GM23338 (cell line): ENCODE measurements at regions not wholly inside any gene's neighbourhood (a gene's known extent, or its start where the extent isn't known, plus 50 kb on each side); places are given as distances from the start of the nearest gene placed in this dataset.

Experiments used
- ATAC-seq: fragments of 200-7000 bp; cut with Tn5 transposase; 3 replicates; pipeline ENCODE4 v1.9.1; 2020
- DNase-seq: peaks from one replicate; pipeline ENCODE4 v3.0.0-alpha.2; 2015; ENCODE audit warnings: low spot score
- H2AFZ ChIP-seq: fragments of 200-600 bp; sonication (generic); 2 replicates; pipeline ENCODE4 v1.8.0; 2016; ENCODE audit warnings: antibody characterized with exemption, mild to moderate bottlenecking, moderate library complexity
- H3F3A ChIP-seq: fragments of 200-600 bp; sonication (generic); replicated peaks from 2 replicates; pipeline ENCODE4 v1.8.0; 2017; ENCODE audit warnings: antibody characterized with exemption, mixed run types, low read depth
- H3K27ac ChIP-seq: fragments of 200-600 bp; sonication (generic); 2 replicates; pipeline ENCODE4 v1.6.1; 2016; ENCODE audit warnings: low read depth
- H3K27me3 ChIP-seq: fragments of 200-600 bp; sonication (generic); 2 replicates; pipeline ENCODE4 v1.8.0; 2016; ENCODE audit warnings: mild to moderate bottlenecking, mixed run types, moderate library complexity; ENCODE audit not compliant: insufficient read depth
- H3K36me3 ChIP-seq: fragments of 200-600 bp; sonication (generic); 2 replicates; pipeline ENCODE4 v1.8.0; 2016; ENCODE audit warnings: mild to moderate bottlenecking; ENCODE audit not compliant: insufficient read depth
- H3K4me1 ChIP-seq: fragments of 200-600 bp; sonication (generic); 2 replicates; pipeline ENCODE4 v1.8.0; 2016; ENCODE audit warnings: mild to moderate bottlenecking, moderate library complexity; ENCODE audit not compliant: insufficient read depth
- H3K4me2 ChIP-seq: fragments of 200-600 bp; sonication (generic); 2 replicates; pipeline ENCODE4 v1.7.1; 2017; ENCODE audit warnings: mixed run types
- H3K4me3 ChIP-seq: fragments of 200-600 bp; sonication (generic); 2 replicates; pipeline ENCODE4 v1.6.1; 2016; ENCODE audit warnings: mixed run types
- H3K79me2 ChIP-seq: fragments of 200-600 bp; sonication (generic); replicated peaks from 2 replicates; pipeline ENCODE4 v1.8.0; 2017; ENCODE audit warnings: mild to moderate bottlenecking; ENCODE audit not compliant: insufficient read depth
- H3K9me2 ChIP-seq: fragments of 200-600 bp; sonication (generic); 2 replicates; pipeline ENCODE4 v1.8.0; 2017; ENCODE audit not compliant: insufficient read depth
- H4K20me1 ChIP-seq: fragments of 200-600 bp; sonication (generic); replicated peaks from 2 replicates; pipeline ENCODE4 v1.8.0; 2017; ENCODE audit warnings: mild to moderate bottlenecking; ENCODE audit not compliant: insufficient read depth
- H3K27ac Mint-ChIP-seq: 2 replicates; pipeline ENCODE4 v1.8.0; 2020; ENCODE audit warnings: inconsistent platforms, mild to moderate bottlenecking, moderate library complexity, mixed read lengths
- H3K27me3 Mint-ChIP-seq: 3 replicates; pipeline ENCODE4 v1.8.0; 2022; ENCODE audit warnings: low read depth, mild to moderate bottlenecking, moderate library complexity, mixed read lengths, inconsistent platforms; ENCODE audit not compliant: insufficient read depth, poor library complexity
- H3K36me3 Mint-ChIP-seq: 3 replicates; pipeline ENCODE4 v1.8.0; 2021; ENCODE audit warnings: low read depth, mild to moderate bottlenecking, inconsistent platforms, moderate library complexity, mixed read lengths
- H3K4me1 Mint-ChIP-seq: 3 replicates; pipeline ENCODE4 v1.8.0; 2020; ENCODE audit warnings: mild to moderate bottlenecking, inconsistent platforms, mixed read lengths
- H3K4me3 Mint-ChIP-seq: 3 replicates; pipeline ENCODE4 v1.8.0; 2021; ENCODE audit warnings: moderate library complexity, mild to moderate bottlenecking, inconsistent platforms, mixed read lengths
- H3K9me3 Mint-ChIP-seq: 3 replicates; pipeline ENCODE4 v1.8.0; 2020; ENCODE audit warnings: moderate library complexity, mild to moderate bottlenecking, inconsistent platforms, mixed read lengths
- CREB1 ChIP-seq: fragments of 250-450 bp; sonication (Bioruptor Pico); IDR thresholded peaks from 2 replicates; pipeline ENCODE4 v1.5.0; 2020; ENCODE audit warnings: low read depth, mild to moderate bottlenecking, moderate library complexity
- JUNB ChIP-seq: IDR thresholded peaks from one replicate; pipeline ENCODE4 v1.6.1; 2016; ENCODE audit warnings: antibody characterized with exemption; ENCODE audit not compliant: unreplicated experiment
- POLR2AphosphoS5 ChIP-seq: IDR thresholded peaks from 2 replicates; pipeline ENCODE4 v1.6.1; 2016; ENCODE audit warnings: antibody characterized with exemption, low read depth
- STAT1 ChIP-seq: IDR thresholded peaks from one replicate; pipeline ENCODE4 v1.6.1; 2016; ENCODE audit warnings: antibody characterized with exemption; ENCODE audit not compliant: unreplicated experiment
- ZNF114 ChIP-seq: fragments of 250-450 bp; sonication (Bioruptor Pico); IDR thresholded peaks from 2 replicates; pipeline ENCODE4 v1.5.0; 2020; ENCODE audit warnings: mild to moderate bottlenecking, moderate library complexity
- TF ChIP-seq, protein P1 (sequence below): fragments of 250-450 bp; sonication (Bioruptor Pico); IDR thresholded peaks from 2 replicates; pipeline ENCODE4 v1.5.0; 2020; ENCODE audit warnings: mild to moderate bottlenecking, moderate library complexity

DNA sequence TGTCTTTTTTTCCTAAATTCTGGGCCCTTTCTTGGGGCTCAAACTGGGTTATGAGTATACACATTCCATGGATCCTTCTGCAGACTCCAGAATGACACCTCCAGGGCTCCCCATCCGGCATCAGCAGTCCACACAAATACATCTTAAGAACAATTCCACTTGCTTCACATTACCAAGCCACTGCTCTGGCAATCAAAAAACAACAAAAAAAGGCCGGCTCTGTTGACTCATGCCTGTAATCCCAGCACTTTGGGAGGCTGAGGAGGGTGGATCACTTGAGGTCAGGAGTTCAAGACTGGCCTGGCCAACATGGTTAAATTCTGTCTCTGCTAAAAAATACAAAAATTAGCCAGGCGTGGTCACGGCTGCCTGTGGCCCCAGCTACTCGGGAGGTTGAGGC, 49.9 kb upstream of the LPP start:
- Histone ChIP-seq H3K36me3 (no peaks in the 10 kb centered on the region), H3K4me1 (peaks cover 14% of the 10 kb centered on the region), H3K4me3 (no peak overlapping the region), H3K79me2 (no peaks in the 10 kb centered on the region), H3F3A (no peaks in the 10 kb centered on the region), H3K27me3 (no peaks in the 10 kb centered on the region), H3K27ac (no peak overlapping the region), H3K4me2 (no peak overlapping the region), H2AFZ (no peak overlapping the region), H4K20me1 (no peaks in the 10 kb centered on the region), H3K9me2 (no peaks in the 10 kb centered on the region)
- DNase-seq (no peak), ATAC-seq (no peak)
- Mint-ChIP-seq H3K4me3 (no peak overlapping the region), H3K27me3 (no peaks in the 10 kb centered on the region), H3K36me3 (no peaks in the 10 kb centered on the region), H3K27ac (no peak overlapping the region), H3K9me3 (peaks cover 5% of the 10 kb centered on the region; the same call in 1 of the 3 replicates), H3K4me1 (peaks cover 16% of the 10 kb centered on the region)
- TF ChIP-seq CREB1 (CRISPR knock-in tag) (no peak), JUNB (no peak), STAT1 (no peak), ZNF114 (no peak), POLR2AphosphoS5 (no peak)
- TF ChIP-seq, protein P1, sequence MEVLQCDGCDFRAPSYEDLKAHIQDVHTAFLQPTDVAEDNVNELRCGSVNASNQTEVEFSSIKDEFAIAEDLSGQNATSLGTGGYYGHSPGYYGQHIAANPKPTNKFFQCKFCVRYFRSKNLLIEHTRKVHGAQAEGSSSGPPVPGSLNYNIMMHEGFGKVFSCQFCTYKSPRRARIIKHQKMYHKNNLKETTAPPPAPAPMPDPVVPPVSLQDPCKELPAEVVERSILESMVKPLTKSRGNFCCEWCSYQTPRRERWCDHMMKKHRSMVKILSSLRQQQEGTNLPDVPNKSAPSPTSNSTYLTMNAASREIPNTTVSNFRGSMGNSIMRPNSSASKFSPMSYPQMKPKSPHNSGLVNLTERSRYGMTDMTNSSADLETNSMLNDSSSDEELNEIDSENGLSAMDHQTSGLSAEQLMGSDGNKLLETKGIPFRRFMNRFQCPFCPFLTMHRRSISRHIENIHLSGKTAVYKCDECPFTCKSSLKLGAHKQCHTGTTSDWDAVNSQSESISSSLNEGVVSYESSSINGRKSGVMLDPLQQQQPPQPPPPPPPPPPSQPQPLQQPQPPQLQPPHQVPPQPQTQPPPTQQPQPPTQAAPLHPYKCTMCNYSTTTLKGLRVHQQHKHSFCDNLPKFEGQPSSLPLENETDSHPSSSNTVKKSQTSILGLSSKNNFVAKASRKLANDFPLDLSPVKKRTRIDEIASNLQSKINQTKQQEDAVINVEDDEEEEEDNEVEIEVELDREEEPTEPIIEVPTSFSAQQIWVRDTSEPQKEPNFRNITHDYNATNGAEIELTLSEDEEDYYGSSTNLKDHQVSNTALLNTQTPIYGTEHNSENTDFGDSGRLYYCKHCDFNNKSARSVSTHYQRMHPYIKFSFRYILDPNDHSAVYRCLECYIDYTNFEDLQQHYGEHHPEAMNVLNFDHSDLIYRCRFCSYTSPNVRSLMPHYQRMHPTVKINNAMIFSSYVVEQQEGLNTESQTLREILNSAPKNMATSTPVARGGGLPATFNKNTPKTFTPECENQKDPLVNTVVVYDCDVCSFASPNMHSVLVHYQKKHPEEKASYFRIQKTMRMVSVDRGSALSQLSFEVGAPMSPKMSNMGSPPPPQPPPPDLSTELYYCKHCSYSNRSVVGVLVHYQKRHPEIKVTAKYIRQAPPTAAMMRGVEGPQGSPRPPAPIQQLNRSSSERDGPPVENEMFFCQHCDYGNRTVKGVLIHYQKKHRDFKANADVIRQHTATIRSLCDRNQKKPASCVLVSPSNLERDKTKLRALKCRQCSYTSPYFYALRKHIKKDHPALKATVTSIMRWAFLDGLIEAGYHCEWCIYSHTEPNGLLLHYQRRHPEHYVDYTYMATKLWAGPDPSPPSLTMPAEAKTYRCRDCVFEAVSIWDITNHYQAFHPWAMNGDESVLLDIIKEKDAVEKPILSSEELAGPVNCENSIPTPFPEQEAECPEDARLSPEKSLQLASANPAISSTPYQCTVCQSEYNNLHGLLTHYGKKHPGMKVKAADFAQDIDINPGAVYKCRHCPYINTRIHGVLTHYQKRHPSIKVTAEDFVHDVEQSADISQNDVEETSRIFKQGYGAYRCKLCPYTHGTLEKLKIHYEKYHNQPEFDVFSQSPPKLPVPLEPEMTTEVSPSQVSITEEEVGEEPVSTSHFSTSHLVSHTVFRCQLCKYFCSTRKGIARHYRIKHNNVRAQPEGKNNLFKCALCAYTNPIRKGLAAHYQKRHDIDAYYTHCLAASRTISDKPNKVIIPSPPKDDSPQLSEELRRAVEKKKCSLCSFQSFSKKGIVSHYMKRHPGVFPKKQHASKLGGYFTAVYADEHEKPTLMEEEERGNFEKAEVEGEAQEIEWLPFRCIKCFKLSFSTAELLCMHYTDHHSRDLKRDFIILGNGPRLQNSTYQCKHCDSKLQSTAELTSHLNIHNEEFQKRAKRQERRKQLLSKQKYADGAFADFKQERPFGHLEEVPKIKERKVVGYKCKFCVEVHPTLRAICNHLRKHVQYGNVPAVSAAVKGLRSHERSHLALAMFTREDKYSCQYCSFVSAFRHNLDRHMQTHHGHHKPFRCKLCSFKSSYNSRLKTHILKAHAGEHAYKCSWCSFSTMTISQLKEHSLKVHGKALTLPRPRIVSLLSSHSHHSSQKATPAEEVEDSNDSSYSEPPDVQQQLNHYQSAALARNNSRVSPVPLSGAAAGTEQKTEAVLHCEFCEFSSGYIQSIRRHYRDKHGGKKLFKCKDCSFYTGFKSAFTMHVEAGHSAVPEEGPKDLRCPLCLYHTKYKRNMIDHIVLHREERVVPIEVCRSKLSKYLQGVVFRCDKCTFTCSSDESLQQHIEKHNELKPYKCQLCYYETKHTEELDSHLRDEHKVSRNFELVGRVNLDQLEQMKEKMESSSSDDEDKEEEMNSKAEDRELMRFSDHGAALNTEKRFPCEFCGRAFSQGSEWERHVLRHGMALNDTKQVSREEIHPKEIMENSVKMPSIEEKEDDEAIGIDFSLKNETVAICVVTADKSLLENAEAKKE (CRISPR knock-in tag), result no peak
